H9 (cell line): ENCODE measurements at regions not wholly inside any gene's neighbourhood (a gene's known extent, or its start where the extent isn't known, plus 50 kb on each side); places are given as distances from the start of the nearest gene placed in this dataset.

Experiments used
- DNase-seq: peaks from one replicate; pipeline ENCODE4 v3.0.0-alpha.2; 2017
- H2AFZ ChIP-seq: one replicate; pipeline ENCODE4 v1.6.1; 2013; ENCODE audit warnings: mild to moderate bottlenecking, low read length, control low read depth, moderate library complexity
- H2AK5ac ChIP-seq: 2 replicates; pipeline ENCODE4 v1.6.1; 2013; ENCODE audit warnings: low read length, control low read depth, mixed read lengths; ENCODE audit not compliant: insufficient read length
- H2BK120ac ChIP-seq: one replicate; pipeline ENCODE4 v1.6.1; 2013; ENCODE audit warnings: low read depth, mild to moderate bottlenecking, low read length, control low read depth, inconsistent platforms; ENCODE audit not compliant: poor library complexity, severe bottlenecking
- H2BK12ac ChIP-seq: 2 replicates; pipeline ENCODE4 v1.6.1; 2013; ENCODE audit warnings: low read length, control low read depth, mixed read lengths, low read depth; ENCODE audit not compliant: insufficient read length
- H2BK15ac ChIP-seq: 2 replicates; pipeline ENCODE4 v1.6.1; 2013; ENCODE audit warnings: low read depth, low read length, control low read depth
- H2BK20ac ChIP-seq: one replicate; pipeline ENCODE4 v1.6.1; 2013; ENCODE audit warnings: low read depth, mild to moderate bottlenecking, low read length, control low read depth, inconsistent platforms; ENCODE audit not compliant: poor library complexity, severe bottlenecking
- H2BK5ac ChIP-seq: 2 replicates; pipeline ENCODE4 v1.6.1; 2013; ENCODE audit warnings: low read length, control low read depth, mixed read lengths; ENCODE audit not compliant: insufficient read length
- H3K14ac ChIP-seq: 2 replicates; pipeline ENCODE4 v1.6.1; 2013; ENCODE audit warnings: low read length, control low read depth; ENCODE audit not compliant: insufficient read depth
- H3K18ac ChIP-seq: 2 replicates; pipeline ENCODE4 v1.6.1; 2013; ENCODE audit warnings: low read depth, mild to moderate bottlenecking, mixed read lengths, low read length, control low read depth; ENCODE audit not compliant: insufficient read length
- H3K23ac ChIP-seq: 2 replicates; pipeline ENCODE4 v1.6.1; 2013; ENCODE audit warnings: low read length, control low read depth, mixed read lengths, low read depth; ENCODE audit not compliant: insufficient read length
- H3K23me2 ChIP-seq: 2 replicates; pipeline ENCODE4 v1.6.1; 2013; ENCODE audit warnings: low read depth, mild to moderate bottlenecking, mixed read lengths, low read length, control low read depth; ENCODE audit not compliant: insufficient read length, poor library complexity, severe bottlenecking
- H3K27ac ChIP-seq: 2 replicates; pipeline ENCODE4 v1.5.1; 2013; ENCODE audit warnings: low read length, control low read depth, mixed read lengths, low read depth; ENCODE audit not compliant: insufficient read length
- H3K27me3 ChIP-seq: 2 replicates; pipeline ENCODE4 v1.6.1; 2013; ENCODE audit warnings: low read length, control low read depth, inconsistent platforms; ENCODE audit not compliant: insufficient read depth
- H3K4ac ChIP-seq: 2 replicates; pipeline ENCODE4 v1.6.1; 2013; ENCODE audit warnings: low read depth, mild to moderate bottlenecking, control low read depth, inconsistent platforms, low read length, moderate library complexity
- H3K4me1 ChIP-seq: 2 replicates; pipeline ENCODE4 v1.6.1; 2013; ENCODE audit warnings: low read length, control low read depth, inconsistent platforms; ENCODE audit not compliant: insufficient read depth
- H3K4me2 ChIP-seq: 2 replicates; pipeline ENCODE4 v1.6.1; 2013; ENCODE audit warnings: low read length, control low read depth, mixed read lengths; ENCODE audit not compliant: insufficient read length, insufficient read depth
- H3K56ac ChIP-seq: 2 replicates; pipeline ENCODE4 v1.6.1; 2013; ENCODE audit warnings: low read depth, mild to moderate bottlenecking, mixed read lengths, low read length, control low read depth; ENCODE audit not compliant: insufficient read length
- H3K79me1 ChIP-seq: 2 replicates; pipeline ENCODE4 v1.6.1; 2013; ENCODE audit warnings: low read depth, mild to moderate bottlenecking, moderate library complexity, low read length, control low read depth, inconsistent platforms; ENCODE audit not compliant: insufficient read depth, poor library complexity, severe bottlenecking
- H3K79me2 ChIP-seq: 2 replicates; pipeline ENCODE4 v1.6.1; 2013; ENCODE audit warnings: low read length, control low read depth, inconsistent platforms; ENCODE audit not compliant: insufficient read depth
- H3K9ac ChIP-seq: 2 replicates; pipeline ENCODE4 v1.6.1; 2013; ENCODE audit warnings: low read length, control low read depth, mixed read lengths; ENCODE audit not compliant: insufficient read length; ENCODE audit errors: extremely low read depth
- H3K9me3 ChIP-seq: one replicate; pipeline ENCODE4 v1.6.1; 2013; ENCODE audit warnings: low read depth, low read length, inconsistent platforms; ENCODE audit not compliant: control insufficient read depth
- H3T11ph ChIP-seq: one replicate; pipeline ENCODE4 v1.6.1; 2013; ENCODE audit warnings: mild to moderate bottlenecking, low read length, control low read depth, inconsistent platforms
- H4K20me1 ChIP-seq: one replicate; pipeline ENCODE4 v1.6.1; 2013; ENCODE audit not compliant: control insufficient read depth, insufficient read length, insufficient read depth
- H4K5ac ChIP-seq: 2 replicates; pipeline ENCODE4 v1.6.1; 2013; ENCODE audit warnings: low read depth, mild to moderate bottlenecking, mixed read lengths, low read length, control low read depth; ENCODE audit not compliant: insufficient read length
- H4K8ac ChIP-seq: replicated peaks from 2 replicates; pipeline ENCODE4 v1.6.1; 2013; ENCODE audit warnings: low read length, control low read depth, mixed read lengths, low read depth; ENCODE audit not compliant: insufficient read length
- H4K91ac ChIP-seq: 2 replicates; pipeline ENCODE4 v1.6.1; 2013; ENCODE audit warnings: low read depth, mild to moderate bottlenecking, moderate library complexity, mixed read lengths, low read length, control low read depth; ENCODE audit not compliant: insufficient read length
- H3K27ac Mint-ChIP-seq, 3 experiments: 2 replicates in 2 of 3; 3 replicates in 1 of 3; pipeline ENCODE4 v1.8.0; 2020 to 2021; ENCODE audit warnings: mixed read lengths in 3 of 3, mild to moderate bottlenecking in 1 of 3, moderate library complexity in 1 of 3
- H3K27me3 Mint-ChIP-seq: 2 replicates; pipeline ENCODE4 v1.8.0; 2021; ENCODE audit warnings: low read depth, mild to moderate bottlenecking, moderate library complexity, mixed read lengths
- H3K36me3 Mint-ChIP-seq, 3 experiments: 2 replicates in 2 of 3; 3 replicates in 1 of 3; pipeline ENCODE4 v1.8.0; 2020 to 2021; ENCODE audit warnings: low read depth in 3 of 3, mixed read lengths in 3 of 3; ENCODE audit not compliant: insufficient read depth in 1 of 3
- H3K4me1 Mint-ChIP-seq, 2 experiments: 2 replicates each; pipeline ENCODE4 v1.8.0; 2020; ENCODE audit warnings: mixed read lengths in 2 of 2
- H3K4me3 Mint-ChIP-seq, 2 experiments: 2 replicates in 1 of 2; 3 replicates in 1 of 2; pipeline ENCODE4 v1.8.0; 2020 to 2021; ENCODE audit warnings: mild to moderate bottlenecking in 2 of 2, mixed read lengths in 2 of 2, moderate library complexity in 1 of 2
- H3K9me3 Mint-ChIP-seq, 2 experiments: 2 replicates in 1 of 2; 3 replicates in 1 of 2; pipeline ENCODE4 v1.8.0; 2020; ENCODE audit warnings: mild to moderate bottlenecking in 2 of 2, mixed read lengths in 2 of 2, moderate library complexity in 1 of 2
- WGBS: extraction: QIAGEN DNeasy Blood & Tissue Kit; methylation state at CpG from one replicate; pipeline ENCODE4 v1.1.7; 2013; ENCODE audit warnings: missing lambda C conversion rate, low lambda C conversion rate, mixed read lengths; ENCODE audit not compliant: insufficient read length; ENCODE audit errors: extremely low coverage; 5-methylcytosine and 5-hydroxymethylcytosine counted together
- TF ChIP-seq, protein P1 (sequence below): fragments of 200-600 bp; sonication (generic); conservative IDR thresholded peaks from 3 replicates; pipeline ENCODE4 v1.8.0; 2021; ENCODE audit warnings: antibody characterized with exemption, mild to moderate bottlenecking

DNA sequence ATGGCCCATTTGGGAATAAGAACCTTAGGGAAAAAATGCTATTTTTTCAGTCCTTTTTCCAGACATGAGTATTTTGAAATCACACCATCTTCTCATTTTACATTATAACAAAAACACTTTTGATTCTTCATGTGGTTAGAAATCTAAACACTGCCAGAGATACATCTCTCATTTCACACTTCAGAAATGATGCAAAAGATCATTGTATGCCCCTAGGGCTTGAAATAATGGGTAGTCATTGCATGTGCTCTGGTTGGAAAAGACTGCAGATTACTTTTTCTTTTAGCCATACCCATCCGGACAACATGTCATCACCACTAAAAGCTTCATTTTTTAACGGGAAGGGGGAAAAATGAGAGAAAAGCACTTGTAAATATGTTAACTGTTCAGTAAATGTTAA lies 1152.2 kb upstream of the ADGRL4 start:
- Histone ChIP-seq H2AK5ac (no peak overlapping the region), H3K23ac (no peak overlapping the region), H2BK20ac (no peak overlapping the region), H3K27me3 (no peaks in the 10 kb centered on the region), H3K79me1 (no peaks in the 10 kb centered on the region), H4K5ac (no peak overlapping the region), H3K9me3 (no peaks in the 10 kb centered on the region), H3K79me2 (no peaks in the 10 kb centered on the region), H2BK120ac (no peak overlapping the region), H2BK12ac (no peak overlapping the region), H3K23me2 (no peaks in the 10 kb centered on the region), H2AFZ (no peak overlapping the region), H3K18ac (no peak overlapping the region), H3K9ac (no peak overlapping the region), H3K56ac (no peak overlapping the region), H4K91ac (no peak overlapping the region), H2BK15ac (no peak overlapping the region), H4K8ac (no peak overlapping the region), H3K4me1 (0 out of 2 replicates have a peak, but pooled peaks cover 2% of the 10 kb centered on the region), H2BK5ac (no peak overlapping the region), H3K4me2 (no peak overlapping the region), H3K27ac (no peak overlapping the region), H3K14ac (no peak overlapping the region), H4K20me1 (no peaks in the 10 kb centered on the region), H3K4ac (no peak overlapping the region), H3T11ph (no peak overlapping the region)
- no peak overlapping the region for H3K4me3 Mint-ChIP-seq
- H3K27ac Mint-ChIP-seq, result 0 out of 7 replicates have a peak overlapping the region, but pooled peaks of 1 of the 3 experiments have one; percentile 42
- H3K27me3 Mint-ChIP-seq, result no peaks in the 10 kb centered on the region
- peaks cover 40 to 43% of the 10 kb centered on the region in 2 experiments for H3K4me1 Mint-ChIP-seq
- TF ChIP-seq, protein P1, sequence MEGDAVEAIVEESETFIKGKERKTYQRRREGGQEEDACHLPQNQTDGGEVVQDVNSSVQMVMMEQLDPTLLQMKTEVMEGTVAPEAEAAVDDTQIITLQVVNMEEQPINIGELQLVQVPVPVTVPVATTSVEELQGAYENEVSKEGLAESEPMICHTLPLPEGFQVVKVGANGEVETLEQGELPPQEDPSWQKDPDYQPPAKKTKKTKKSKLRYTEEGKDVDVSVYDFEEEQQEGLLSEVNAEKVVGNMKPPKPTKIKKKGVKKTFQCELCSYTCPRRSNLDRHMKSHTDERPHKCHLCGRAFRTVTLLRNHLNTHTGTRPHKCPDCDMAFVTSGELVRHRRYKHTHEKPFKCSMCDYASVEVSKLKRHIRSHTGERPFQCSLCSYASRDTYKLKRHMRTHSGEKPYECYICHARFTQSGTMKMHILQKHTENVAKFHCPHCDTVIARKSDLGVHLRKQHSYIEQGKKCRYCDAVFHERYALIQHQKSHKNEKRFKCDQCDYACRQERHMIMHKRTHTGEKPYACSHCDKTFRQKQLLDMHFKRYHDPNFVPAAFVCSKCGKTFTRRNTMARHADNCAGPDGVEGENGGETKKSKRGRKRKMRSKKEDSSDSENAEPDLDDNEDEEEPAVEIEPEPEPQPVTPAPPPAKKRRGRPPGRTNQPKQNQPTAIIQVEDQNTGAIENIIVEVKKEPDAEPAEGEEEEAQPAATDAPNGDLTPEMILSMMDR, result no peak
- no peaks in the 10 kb centered on the region for H3K9me3 Mint-ChIP-seq
- DNase-seq, result no peak
- no CpG with 5 or more reads among the region's 2 CpGs for WGBS
- H3K36me3 Mint-ChIP-seq, result peaks cover 0 to 4% (median 0%) of the 10 kb centered on the region in 3 experiments; a peak in 1 of 7 replicates
